HG02943 (cell line): ENCODE measurements at regions not wholly inside any gene's neighbourhood (a gene's known extent, or its start where the extent isn't known, plus 50 kb on each side); places are given as distances from the start of the nearest gene placed in this dataset.

Source experiments
- ATAC-seq: cut with Tn5 transposase; IDR thresholded peaks from one replicate; pipeline ENCODE4 v1.9.1; 2021; ENCODE audit warnings: mild to moderate bottlenecking, low read depth, moderate library complexity; ENCODE audit not compliant: unreplicated experiment

- no peak for ATAC-seq
Observed at GRCh38 chr9:118362123-118362522, 657.9 kb downstream of the TLR4 start.

GRCh38 chr9:118362596-118362995, 658.4 kb downstream of the TLR4 start:
- no peak for ATAC-seq

GRCh38 chr9:118364266-118365106, 660.3 kb downstream of the TLR4 start:
- no peak for ATAC-seq

- no peak for ATAC-seq
Observed at GRCh38 chr9:118366228-118366627, 662.0 kb downstream of the TLR4 start.

GRCh38 chr9:118367383-118367782, 663.2 kb downstream of the TLR4 start:
- no peak for ATAC-seq

- ATAC-seq: no peak
Observed at GRCh38 chr9:118384531-118385100, 680.4 kb downstream of the TLR4 start.

GRCh38 chr9:118395415-118395814, 691.2 kb downstream of the TLR4 start:
- ATAC-seq: peak; percentile 54

- ATAC-seq: no peak
Observed at GRCh38 chr9:118401546-118401945, 697.3 kb downstream of the TLR4 start.

GRCh38 chr9:118414676-118415075, 710.5 kb downstream of the TLR4 start:
- ATAC-seq: no peak

- ATAC-seq: no peak
Observed at GRCh38 chr9:118418887-118419565, 714.8 kb downstream of the TLR4 start.

- no peak for ATAC-seq
Observed at GRCh38 chr9:118419676-118420075, 715.5 kb downstream of the TLR4 start.

GRCh38 chr9:118422508-118422907, 718.3 kb downstream of the TLR4 start:
- no peak for ATAC-seq

GRCh38 chr9:118423021-118423420, 718.8 kb downstream of the TLR4 start:
- ATAC-seq: no peak

GRCh38 chr9:118423721-118424120, 719.5 kb downstream of the TLR4 start:
- ATAC-seq: no peak

- ATAC-seq: no peak
Observed at GRCh38 chr9:118426772-118427171, 722.6 kb downstream of the TLR4 start.

GRCh38 chr9:118438810-118439209, 734.6 kb downstream of the TLR4 start:
- no peak for ATAC-seq

- ATAC-seq: no peak
Observed at GRCh38 chr9:118439441-118439840, 735.2 kb downstream of the TLR4 start.

- ATAC-seq: no peak
Observed at GRCh38 chr9:118444403-118444802, 740.2 kb downstream of the TLR4 start.

- ATAC-seq: no peak
Observed at GRCh38 chr9:118446943-118447639, 742.9 kb downstream of the TLR4 start.

GRCh38 chr9:118449554-118449953, 745.4 kb downstream of the TLR4 start:
- no peak for ATAC-seq

- no peak for ATAC-seq
Observed at GRCh38 chr9:118455259-118455658, 751.1 kb downstream of the TLR4 start.
